WTC11 (cell line): ENCODE measurements at regions not wholly inside any gene's neighbourhood (a gene's known extent, or its start where the extent isn't known, plus 50 kb on each side); places are given as distances from the start of the nearest gene placed in this dataset.

Source experiments
- ATAC-seq: fragments of 200-7000 bp; cut with Tn5 transposase; 2 replicates; pipeline ENCODE4 v1.10.0; 2021; ENCODE audit warnings: mild to moderate bottlenecking, moderate library complexity
- CTCF ChIA-PET: fragments of 300-600 bp; sonication (Branson Sonifier 250); formaldehyde crosslinking; loops from one replicate; lab custom pipeline; 2021; ENCODE audit warnings: antibody characterized with exemption; lab: Charles Lee
- POLR2A ChIA-PET: fragments of 350-600 bp; sonication (Branson Sonifier 250); formaldehyde crosslinking; loops from one replicate; lab custom pipeline; 2021; ENCODE audit warnings: antibody characterized with exemption; lab: Charles Lee
- DNase-seq: peaks from one replicate; pipeline ENCODE4 v3.0.0; 2021; ENCODE audit warnings: low spot score
- H3K27ac Mint-ChIP-seq: 2 replicates; pipeline ENCODE4 v1.8.0; 2021; ENCODE audit warnings: mixed read lengths
- H3K27me3 Mint-ChIP-seq: 2 replicates; pipeline ENCODE4 v1.8.0; 2021; ENCODE audit warnings: low read depth, mild to moderate bottlenecking, moderate library complexity, mixed read lengths
- H3K36me3 Mint-ChIP-seq: 2 replicates; pipeline ENCODE4 v1.8.0; 2021; ENCODE audit warnings: mixed read lengths
- H3K4me1 Mint-ChIP-seq: 2 replicates; pipeline ENCODE4 v1.8.0; 2022; ENCODE audit warnings: mixed read lengths
- H3K4me3 Mint-ChIP-seq: 2 replicates; pipeline ENCODE4 v1.8.0; 2021; ENCODE audit warnings: mild to moderate bottlenecking, moderate library complexity, mixed read lengths
- H3K9me3 Mint-ChIP-seq: 2 replicates; pipeline ENCODE4 v1.8.0; 2021; ENCODE audit warnings: mixed read lengths
- E2F1 ChIP-seq: sonication (generic); formaldehyde crosslinking; IDR thresholded peaks from 2 replicates; pipeline ENCODE4 v1.8.0; 2022; ENCODE audit warnings: mild to moderate bottlenecking, missing genetic modification reagents
- E2F4 ChIP-seq: sonication (generic); formaldehyde crosslinking; IDR thresholded peaks from 2 replicates; pipeline ENCODE4 v1.8.1; 2022; ENCODE audit warnings: low read depth, mild to moderate bottlenecking, moderate library complexity, missing genetic modification reagents, borderline replicate concordance
- E2F5 ChIP-seq: sonication (generic); formaldehyde crosslinking; IDR thresholded peaks from 2 replicates; pipeline ENCODE4 v1.8.1; 2022; ENCODE audit warnings: mild to moderate bottlenecking, moderate library complexity, missing genetic modification reagents
- ESRRA ChIP-seq: sonication (generic); formaldehyde crosslinking; IDR thresholded peaks from 2 replicates; pipeline ENCODE4 v1.8.1; 2022; ENCODE audit warnings: mild to moderate bottlenecking, missing genetic modification reagents, borderline replicate concordance
- FOXP1 ChIP-seq: sonication (generic); formaldehyde crosslinking; IDR thresholded peaks from 2 replicates; pipeline ENCODE4 v1.8.0; 2022; ENCODE audit warnings: missing genetic modification reagents, mild to moderate bottlenecking, moderate library complexity, borderline replicate concordance
- HMGXB4 ChIP-seq: sonication (generic); formaldehyde crosslinking; IDR thresholded peaks from 2 replicates; pipeline ENCODE4 v1.8.1; 2023; ENCODE audit warnings: mild to moderate bottlenecking, moderate library complexity, missing genetic modification reagents
- JUN ChIP-seq: sonication (generic); formaldehyde crosslinking; IDR thresholded peaks from 2 replicates; pipeline ENCODE4 v1.8.0; 2023; ENCODE audit warnings: mild to moderate bottlenecking, missing genetic modification reagents
- MXD4 ChIP-seq: fragments of 250-450 bp; sonication (Bioruptor Pico); IDR thresholded peaks from 2 replicates; pipeline ENCODE4 v1.8.0; 2021; ENCODE audit warnings: mild to moderate bottlenecking, moderate library complexity, borderline replicate concordance
- NFATC4 ChIP-seq: fragments of 250-450 bp; sonication (Bioruptor Pico); IDR thresholded peaks from 2 replicates; pipeline ENCODE4 v1.9.0; 2021; ENCODE audit warnings: mild to moderate bottlenecking
- NFE2L1 ChIP-seq: sonication (generic); formaldehyde crosslinking; IDR thresholded peaks from 2 replicates; pipeline ENCODE4 v1.8.1; 2023; ENCODE audit warnings: missing genetic modification reagents
- NFYB ChIP-seq: sonication (generic); formaldehyde crosslinking; conservative IDR thresholded peaks from 2 replicates; pipeline ENCODE4 v1.8.0; 2022; ENCODE audit warnings: low read depth, missing genetic modification reagents
- NR1H2 ChIP-seq: sonication (generic); formaldehyde crosslinking; IDR thresholded peaks from 2 replicates; pipeline ENCODE4 v1.9.0; 2021; ENCODE audit warnings: mild to moderate bottlenecking, moderate library complexity, missing genetic modification reagents
- PRDM15 ChIP-seq: sonication (generic); formaldehyde crosslinking; IDR thresholded peaks from 2 replicates; pipeline ENCODE4 v1.8.0; 2022; ENCODE audit warnings: missing genetic modification reagents
- SMAD4 ChIP-seq: sonication (generic); formaldehyde crosslinking; IDR thresholded peaks from 2 replicates; pipeline ENCODE4 v1.8.0; 2022; ENCODE audit warnings: mild to moderate bottlenecking, missing genetic modification reagents
- SP1 ChIP-seq: sonication (generic); formaldehyde crosslinking; conservative IDR thresholded peaks from 2 replicates; pipeline ENCODE4 v1.8.1; 2022; ENCODE audit warnings: missing genetic modification reagents
- TCF7 ChIP-seq: sonication (generic); formaldehyde crosslinking; IDR thresholded peaks from 2 replicates; pipeline ENCODE4 v1.8.0; 2022; ENCODE audit warnings: mild to moderate bottlenecking, low read depth, missing genetic modification reagents, moderate library complexity
- ZNF425 ChIP-seq: fragments of 250-450 bp; sonication (Bioruptor Pico); conservative IDR thresholded peaks from 2 replicates; pipeline ENCODE4 v1.9.0; 2021; ENCODE audit warnings: mild to moderate bottlenecking
- ZNF532 ChIP-seq: fragments of 250-450 bp; sonication (Bioruptor Pico); IDR thresholded peaks from 2 replicates; pipeline ENCODE4 v1.9.0; 2021; ENCODE audit warnings: mild to moderate bottlenecking, borderline replicate concordance
- ZNF671 ChIP-seq: fragments of 250-450 bp; sonication (Bioruptor Pico); IDR thresholded peaks from 2 replicates; pipeline ENCODE4 v1.8.0; 2021; ENCODE audit warnings: mild to moderate bottlenecking

- H3K36me3 Mint-ChIP-seq: no peaks in the 10 kb centered on the region
- DNase-seq (no peak), ATAC-seq (no peak)
- no peak for TF ChIP-seq NR1H2 (CRISPR knock-in tag)
- TF ChIP-seq JUN (CRISPR knock-in tag): no peak
- no peak for TF ChIP-seq ZNF425 (CRISPR knock-in tag)
- TF ChIP-seq PRDM15 (CRISPR knock-in tag): no peak
- TF ChIP-seq NFE2L1 (CRISPR knock-in tag): no peak
- TF ChIP-seq E2F5: no peak
- no peak for TF ChIP-seq E2F4 (CRISPR knock-in tag)
- TF ChIP-seq SP1 (CRISPR knock-in tag): no peak
- TF ChIP-seq FOXP1 (CRISPR knock-in tag): no peak
- no peak for TF ChIP-seq NFYB (CRISPR knock-in tag)
- TF ChIP-seq ZNF671: no peak
- no peak for TF ChIP-seq MXD4 (CRISPR knock-in tag)
- H3K27me3 Mint-ChIP-seq: no peaks in the 10 kb centered on the region
- H3K9me3 Mint-ChIP-seq: peaks cover 4% of the 10 kb centered on the region; the same call in 1 of the 2 replicates
- H3K4me3 Mint-ChIP-seq: no peak overlapping the region
- CTCF ChIA-PET: no interaction called here
- H3K27ac Mint-ChIP-seq: no peak overlapping the region
- POLR2A ChIA-PET: no interaction called here
- peaks cover 5% of the 10 kb centered on the region for H3K4me1 Mint-ChIP-seq
Measured at GRCh38 chr4:96186593-96186992, 346.7 kb downstream of the PDHA2 start.

GRCh38 chr4:96189761-96190160, 349.9 kb downstream of the PDHA2 start:
- Mint-ChIP-seq H3K9me3 (peaks cover 4% of the 10 kb centered on the region; the same call in 1 of the 2 replicates), H3K4me3 (no peak overlapping the region), H3K27me3 (no peaks in the 10 kb centered on the region), H3K4me1 (peaks cover 5% of the 10 kb centered on the region), H3K27ac (no peak overlapping the region), H3K36me3 (no peaks in the 10 kb centered on the region)
- ChIA-PET POLR2A (no interaction called here), CTCF (no interaction called here)
- ATAC-seq (no peak), DNase-seq (no peak)
- TF ChIP-seq HMGXB4 (no peak), NFATC4 (no peak), ZNF532 (CRISPR knock-in tag) (no peak), SMAD4 (CRISPR knock-in tag) (no peak), E2F4 (CRISPR knock-in tag) (no peak), TCF7 (CRISPR knock-in tag) (no peak), E2F1 (CRISPR knock-in tag) (no peak), ESRRA (CRISPR knock-in tag) (no peak)
